Uterus (tissue), 2 donors: ENCODE measurements at regions not wholly inside any gene's neighbourhood (a gene's known extent, or its start where the extent isn't known, plus 50 kb on each side); places are given as distances from the start of the nearest gene placed in this dataset.

Source experiments
- CTCF ChIP-seq, 4 experiments: fragments of 200-600 bp in 2 of 4; fragments of 450-650 bp in 2 of 4; sonication (generic) in 2 of 4; IDR thresholded peaks; one replicate each; pipeline ENCODE4 v1.5.1; 2016 to 2019; ENCODE audit warnings: antibody characterized with exemption in 4 of 4, mild to moderate bottlenecking in 2 of 4, moderate library complexity in 1 of 4
- POLR2A ChIP-seq, 2 donors: fragments of 450-650 bp; IDR thresholded peaks; one replicate each; pipeline ENCODE4 v1.6.1; 2016; ENCODE audit warnings: antibody characterized with exemption in 2 of 2, mild to moderate bottlenecking in 1 of 2, moderate library complexity in 1 of 2

GRCh38 chr11:28632338-28632737 is 524.1 kb downstream of the METTL15 start:
- TF ChIP-seq POLR2A (IDR thresholded peaks at IDR 0.05), result no peak
- no peak for TF ChIP-seq CTCF (IDR thresholded peaks at IDR 0.05)
